DOHH2 (cell line): ENCODE measurements at regions not wholly inside any gene's neighbourhood (a gene's known extent, or its start where the extent isn't known, plus 50 kb on each side); places are given as distances from the start of the nearest gene placed in this dataset.

ENCODE experiments used
- H3F3A ChIP-seq: fragments of 200-600 bp; sonication (generic), shearing (Covaris generic); 2 replicates; pipeline ENCODE4 v1.6.0; 2016; ENCODE audit warnings: antibody characterized with exemption, mild to moderate bottlenecking; ENCODE audit not compliant: control insufficient read depth, insufficient read depth
- H3K27ac ChIP-seq: fragments of 200-600 bp; sonication (generic); 2 replicates; pipeline ENCODE4 v1.5.1; 2014; ENCODE audit warnings: low read depth, mild to moderate bottlenecking, low read length, moderate library complexity
- H3K27me3 ChIP-seq: fragments of 200-600 bp; sonication (generic); 2 replicates; pipeline ENCODE4 v1.6.1; 2014; ENCODE audit warnings: mild to moderate bottlenecking, low read length, mixed read lengths; ENCODE audit not compliant: control insufficient read depth
- H3K36me3 ChIP-seq: fragments of 200-600 bp; sonication (generic); 2 replicates; pipeline ENCODE4 v1.6.1; 2014; ENCODE audit warnings: mild to moderate bottlenecking, low read length, moderate library complexity, mixed read lengths; ENCODE audit not compliant: control insufficient read depth
- H3K4me1 ChIP-seq: fragments of 200-600 bp; sonication (generic); 2 replicates; pipeline ENCODE4 v1.6.1; 2014; ENCODE audit warnings: mild to moderate bottlenecking, low read length, mixed read lengths; ENCODE audit not compliant: control insufficient read depth
- H3K4me2 ChIP-seq: fragments of 200-600 bp; sonication (generic); 2 replicates; pipeline ENCODE4 v1.6.0; 2014; ENCODE audit warnings: mild to moderate bottlenecking, low read length, moderate library complexity
- H3K4me3 ChIP-seq: fragments of 200-600 bp; sonication (generic); 2 replicates; pipeline ENCODE4 v1.5.1; 2014; ENCODE audit warnings: mild to moderate bottlenecking, low read length, mixed read lengths
- H3K79me2 ChIP-seq: fragments of 200-600 bp; sonication (generic); 2 replicates; pipeline ENCODE4 v1.6.1; 2014; ENCODE audit warnings: mild to moderate bottlenecking, low read length, mixed read lengths; ENCODE audit not compliant: control insufficient read depth
- H3K9me2 ChIP-seq: fragments of 200-600 bp; sonication (generic); replicated peaks from 2 replicates; pipeline ENCODE4 v1.6.1; 2014; ENCODE audit warnings: mild to moderate bottlenecking, low read length, mixed read lengths; ENCODE audit not compliant: control insufficient read depth
- H3K9me3 ChIP-seq: fragments of 200-600 bp; sonication (generic); 2 replicates; pipeline ENCODE4 v1.6.1; 2014; ENCODE audit warnings: antibody characterized with exemption, low read length, mixed read lengths; ENCODE audit not compliant: control insufficient read depth, insufficient read depth
- H4K20me1 ChIP-seq: fragments of 200-600 bp; sonication (generic); 2 replicates; pipeline ENCODE4 v1.6.0; 2014; ENCODE audit warnings: low read depth, mild to moderate bottlenecking, antibody characterized with exemption, low read length, moderate library complexity; ENCODE audit not compliant: control insufficient read depth, insufficient read depth
- CTCF ChIP-seq: fragments of 200-600 bp; sonication (generic); IDR thresholded peaks from one replicate; pipeline ENCODE4 v1.5.1; 2014; ENCODE audit warnings: antibody characterized with exemption, mild to moderate bottlenecking, low read depth, low read length; ENCODE audit not compliant: poor library complexity, severe bottlenecking
- EZH2phosphoT487 ChIP-seq: fragments of 200-600 bp; sonication (generic); IDR thresholded peaks from 2 replicates; pipeline ENCODE4 v1.6.1; 2017; ENCODE audit warnings: borderline replicate concordance, mild to moderate bottlenecking, antibody characterized with exemption, low read length, moderate library complexity, mixed read lengths

DNA sequence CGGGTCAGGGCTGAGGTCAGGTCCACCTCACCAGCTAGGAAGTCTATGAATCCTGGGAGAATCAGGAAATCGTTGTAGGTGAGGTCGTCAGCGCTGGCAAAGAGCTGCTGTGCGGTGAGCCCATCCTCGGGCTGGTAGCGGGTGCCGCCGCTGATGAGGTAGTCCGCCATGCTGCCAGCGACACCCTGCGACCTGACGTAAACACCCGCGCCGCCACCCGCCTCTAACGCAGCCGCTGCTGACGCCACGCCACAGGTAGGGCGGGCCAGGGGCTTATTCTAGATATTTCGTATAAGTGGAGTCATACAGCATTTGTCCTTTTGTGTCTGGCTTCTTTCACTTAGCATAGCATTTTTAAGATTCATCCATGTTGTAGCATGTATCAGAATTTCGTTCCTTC lies 220.2 kb upstream of the ATP6AP2 start:
- no peaks in the 10 kb centered on the region for H3K9me2 ChIP-seq
- no peaks in the 10 kb centered on the region for H3K4me1 ChIP-seq
- H4K20me1 ChIP-seq = no peaks in the 10 kb centered on the region
- no peak overlapping the region for H3K4me3 ChIP-seq
- H3K36me3 ChIP-seq = no peaks in the 10 kb centered on the region
- no peaks in the 10 kb centered on the region for H3K9me3 ChIP-seq
- TF ChIP-seq EZH2phosphoT487 (no peak), CTCF (no peak)
- H3K79me2 ChIP-seq = no peaks in the 10 kb centered on the region
- H3K27me3 ChIP-seq = no peaks in the 10 kb centered on the region
- no peaks in the 10 kb centered on the region for H3F3A ChIP-seq
- H3K27ac ChIP-seq = no peak overlapping the region
- no peak overlapping the region for H3K4me2 ChIP-seq

- no peak for TF ChIP-seq EZH2phosphoT487
- no peak for TF ChIP-seq CTCF
- H3K27ac ChIP-seq = no peak overlapping the region
- no peaks in the 10 kb centered on the region for H3K79me2 ChIP-seq
- no peaks in the 10 kb centered on the region for H3K4me1 ChIP-seq
- H3K4me2 ChIP-seq = no peak overlapping the region
- no peaks in the 10 kb centered on the region for H3F3A ChIP-seq
- H4K20me1 ChIP-seq = no peaks in the 10 kb centered on the region
- H3K9me2 ChIP-seq = no peaks in the 10 kb centered on the region
- H3K36me3 ChIP-seq = no peaks in the 10 kb centered on the region
- no peak overlapping the region for H3K4me3 ChIP-seq
- no peaks in the 10 kb centered on the region for H3K27me3 ChIP-seq
- no peaks in the 10 kb centered on the region for H3K9me3 ChIP-seq
Measured at GRCh38 chrX:40359593-40359992, 221.2 kb upstream of the ATP6AP2 start.

- Histone ChIP-seq H3K79me2 (no peaks in the 10 kb centered on the region), H3K27me3 (no peaks in the 10 kb centered on the region), H3K9me2 (no peaks in the 10 kb centered on the region)
Measured at GRCh38 chrX:40358994-40359393, 221.8 kb upstream of the ATP6AP2 start.

More at GRCh38 chrX:40358994-40359393, 221.8 kb upstream of the ATP6AP2 start:
- no peak overlapping the region for H3K4me2 ChIP-seq
- TF ChIP-seq CTCF (no peak), EZH2phosphoT487 (no peak)
- H3K4me3 ChIP-seq = no peak overlapping the region
- H3K36me3 ChIP-seq = no peaks in the 10 kb centered on the region
- H3K9me3 ChIP-seq = no peaks in the 10 kb centered on the region
- no peaks in the 10 kb centered on the region for H3F3A ChIP-seq
- H3K4me1 ChIP-seq = no peaks in the 10 kb centered on the region
- no peaks in the 10 kb centered on the region for H4K20me1 ChIP-seq
- no peak overlapping the region for H3K27ac ChIP-seq
